HG02610 (cell line): ENCODE measurements at regions not wholly inside any gene's neighbourhood (a gene's known extent, or its start where the extent isn't known, plus 50 kb on each side); places are given as distances from the start of the nearest gene placed in this dataset.

Experiments
- ATAC-seq: cut with Tn5 transposase; IDR thresholded peaks from one replicate; pipeline ENCODE4 v1.9.1; 2021; ENCODE audit warnings: mild to moderate bottlenecking, moderate library complexity; ENCODE audit not compliant: unreplicated experiment

- no peak for ATAC-seq
Observed at GRCh38 chr6:150651808-150652470, 52.3 kb downstream of the PLEKHG1 start.

GRCh38 chr6:150652848-150653613 is 53.3 kb downstream of the PLEKHG1 start:
- peak; percentile 63 for ATAC-seq

GRCh38 chr6:150654608-150655007 is 54.9 kb downstream of the PLEKHG1 start:
- ATAC-seq: no peak

GRCh38 chr6:150656156-150656555 is 56.5 kb downstream of the PLEKHG1 start:
- ATAC-seq: no peak

GRCh38 chr6:150658421-150658820 is 58.7 kb downstream of the PLEKHG1 start:
- no peak for ATAC-seq

GRCh38 chr6:150659046-150659763 is 59.5 kb downstream of the PLEKHG1 start:
- no peak for ATAC-seq

GRCh38 chr6:150661216-150662007 is 61.7 kb downstream of the PLEKHG1 start:
- no peak for ATAC-seq

GRCh38 chr6:150662814-150663213 is 63.1 kb downstream of the PLEKHG1 start:
- ATAC-seq: no peak

- no peak for ATAC-seq
Observed at GRCh38 chr6:150664091-150664490, 64.4 kb downstream of the PLEKHG1 start.

- no peak for ATAC-seq
Observed at GRCh38 chr6:150666071-150666470, 66.4 kb downstream of the PLEKHG1 start.

GRCh38 chr6:150667359-150667758 is 67.7 kb downstream of the PLEKHG1 start:
- ATAC-seq: no peak

GRCh38 chr6:150667977-150668716 is 68.5 kb downstream of the PLEKHG1 start:
- ATAC-seq: no peak

GRCh38 chr6:150668900-150669302 is 69.2 kb downstream of the PLEKHG1 start:
- ATAC-seq: no peak

GRCh38 chr6:150670311-150670710 is 70.6 kb downstream of the PLEKHG1 start:
- no peak for ATAC-seq

- no peak for ATAC-seq
Observed at GRCh38 chr6:150672800-150673199, 73.1 kb downstream of the PLEKHG1 start.

GRCh38 chr6:150673720-150674346 is 74.1 kb downstream of the PLEKHG1 start:
- no peak for ATAC-seq

GRCh38 chr6:150676344-150676743 is 76.7 kb downstream of the PLEKHG1 start:
- ATAC-seq: no peak

GRCh38 chr6:150676772-150677171 is 77.1 kb downstream of the PLEKHG1 start:
- ATAC-seq: no peak

- ATAC-seq: no peak
Observed at GRCh38 chr6:150680510-150680909, 80.8 kb downstream of the PLEKHG1 start.
